Activated CD8-positive, alpha-beta memory T cell treated with anti-CD3 and anti-CD28 coated beads for 1 hour (primary cell): ENCODE measurements at regions not wholly inside any gene's neighbourhood (a gene's known extent, or its start where the extent isn't known, plus 50 kb on each side); places are given as distances from the start of the nearest gene placed in this dataset.
"Not testable (repeated sequence)": the region's sequence is repeated elsewhere in the genome, so short reads cannot be mapped to it uniquely, and the experiment has no call there.

Experiments used
- DNase-seq, 2 donors: peaks; one replicate each; pipeline ENCODE4 v3.0.0-alpha.2; 2020; ENCODE audit warnings: low read depth in 1 of 2; ENCODE audit errors: extremely low read depth in 1 of 2

DNA sequence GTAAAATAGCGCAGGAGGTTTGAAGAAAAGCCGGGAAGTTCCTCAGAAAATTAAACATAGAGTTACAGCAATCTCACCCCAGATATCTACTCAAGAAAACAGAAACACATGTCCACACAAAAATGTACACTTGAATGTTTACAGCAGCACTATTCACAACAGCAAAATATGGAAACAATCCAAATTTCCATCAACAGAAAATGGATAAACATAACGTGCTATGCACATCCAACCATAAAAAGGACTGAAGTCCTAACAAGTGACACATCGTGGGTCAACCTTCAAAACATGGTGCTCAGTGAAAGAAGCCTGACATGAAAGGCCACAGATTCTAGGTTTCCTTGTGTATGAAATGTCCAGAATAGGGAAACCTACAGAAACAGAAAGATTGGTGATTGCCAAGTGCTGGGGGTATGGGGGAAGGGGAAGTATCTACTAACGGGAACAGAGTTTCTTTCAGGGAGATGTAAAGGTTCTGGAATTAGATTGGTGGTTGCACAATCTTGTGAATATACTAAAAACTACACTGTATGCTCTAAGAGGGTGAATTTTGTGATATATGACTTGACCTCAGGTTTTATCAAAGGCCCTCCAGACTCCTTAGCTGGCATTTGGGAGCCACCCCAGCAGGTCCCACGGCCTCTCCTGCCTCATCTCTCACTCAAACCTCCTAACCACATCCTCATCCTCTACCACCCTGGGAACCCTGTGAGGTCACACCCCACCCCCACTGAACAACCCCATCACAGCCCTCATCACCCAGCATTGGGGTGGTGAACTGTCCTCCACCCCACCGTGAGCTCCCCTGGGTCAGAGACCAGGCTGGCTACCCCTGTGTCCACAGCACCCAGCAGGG, 69.2 kb upstream of the PRR5 start:
- no peak for DNase-seq

DNA sequence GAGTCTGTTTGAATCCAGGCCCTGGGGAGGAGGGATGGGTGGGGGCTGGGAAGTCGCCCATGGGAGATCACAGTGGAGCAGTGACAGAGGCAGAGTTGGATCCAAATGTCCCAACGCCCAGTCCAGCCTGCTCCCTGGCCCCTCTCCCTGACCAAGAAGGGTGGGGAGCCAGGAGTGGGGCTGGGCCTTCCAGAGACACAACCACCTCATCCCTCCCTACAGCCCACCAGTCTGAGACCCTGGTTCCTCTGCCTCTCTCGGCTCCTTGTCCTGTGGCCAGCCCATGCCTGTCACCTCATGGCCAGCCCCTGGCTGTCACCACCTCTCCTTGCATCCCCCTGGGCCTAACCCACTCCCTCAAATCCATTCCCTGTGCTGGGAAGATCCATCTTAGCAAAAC, 71.2 kb upstream of the PRR5 start:
- no peak for DNase-seq

DNA sequence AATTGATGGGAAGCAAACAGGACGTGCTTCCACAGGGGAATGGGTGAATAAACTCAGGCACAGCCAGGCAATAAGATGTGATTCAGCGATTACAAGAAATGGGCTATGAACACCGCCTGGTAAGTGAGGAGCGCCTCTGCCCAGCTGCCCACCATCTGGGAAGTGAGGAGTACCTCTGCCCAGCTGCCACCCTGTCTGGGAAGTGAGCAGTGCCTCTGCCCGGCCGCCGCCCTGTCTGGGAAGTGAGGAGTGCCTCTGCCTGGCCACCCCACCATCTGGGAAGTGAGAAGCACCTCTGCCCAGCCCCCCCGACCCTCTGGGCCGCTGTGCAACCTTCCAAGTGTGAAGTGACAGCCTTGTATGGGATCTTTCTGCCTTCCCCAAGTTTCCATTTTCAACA, 73.2 kb upstream of the PRR5 start:
- DNase-seq: no peak

DNA sequence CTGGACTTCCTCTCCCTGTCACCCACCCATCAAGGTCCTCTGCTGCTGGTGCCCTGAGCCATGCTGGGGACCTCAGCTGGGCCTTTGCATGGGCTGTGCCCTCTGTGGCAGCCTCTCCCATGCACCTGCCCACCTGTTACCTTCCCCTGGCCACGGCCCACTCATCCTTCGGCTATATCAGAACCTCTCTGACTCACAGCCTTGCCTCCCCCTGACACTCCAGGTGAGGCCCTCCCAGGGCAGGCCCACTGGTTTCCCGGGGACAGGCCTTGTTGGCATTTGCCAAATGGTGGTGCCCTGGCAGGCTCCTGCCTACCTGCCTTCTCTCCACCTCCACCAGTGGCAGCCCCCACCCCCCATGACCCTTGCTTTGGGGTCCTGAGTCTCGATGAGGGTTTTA, 73.7 kb upstream of the PRR5 start:
- no peak for DNase-seq

DNA sequence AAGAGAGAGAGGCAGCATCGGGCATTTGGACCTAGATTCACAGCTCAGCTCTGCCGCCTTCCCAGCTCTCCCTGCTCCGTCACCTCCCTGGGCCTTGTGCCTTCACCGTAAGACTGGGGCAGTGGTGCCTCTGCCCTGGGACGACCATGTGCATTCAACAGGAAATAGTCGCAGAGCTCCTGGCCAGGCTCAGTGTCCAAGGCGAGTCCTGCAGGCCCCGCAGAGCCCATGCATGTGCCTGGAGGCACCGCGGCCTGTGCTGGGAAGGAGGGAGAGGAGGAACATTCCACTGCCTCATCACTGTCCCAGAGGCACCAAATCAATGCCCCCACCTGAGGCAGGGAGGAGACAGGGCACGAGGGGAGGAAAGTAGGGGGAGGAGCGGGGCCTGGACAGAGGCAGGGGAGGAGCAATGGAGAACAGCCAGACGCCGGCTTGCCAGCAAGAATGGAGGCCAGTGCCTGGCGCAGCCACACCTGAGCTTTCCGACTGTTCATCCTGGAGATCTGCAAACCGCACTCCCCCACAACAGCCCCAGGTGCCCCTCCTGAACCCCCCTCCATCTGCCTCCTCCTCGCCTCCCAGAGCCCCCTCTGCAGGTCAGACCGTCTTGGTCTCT, 74.4 kb upstream of the PRR5 start:
- DNase-seq: no peak

- peak; percentile 45 to 65 for DNase-seq
Observed at GRCh38 chr22:44625981-44626687, 75.9 kb upstream of the PRR5 start.

DNA sequence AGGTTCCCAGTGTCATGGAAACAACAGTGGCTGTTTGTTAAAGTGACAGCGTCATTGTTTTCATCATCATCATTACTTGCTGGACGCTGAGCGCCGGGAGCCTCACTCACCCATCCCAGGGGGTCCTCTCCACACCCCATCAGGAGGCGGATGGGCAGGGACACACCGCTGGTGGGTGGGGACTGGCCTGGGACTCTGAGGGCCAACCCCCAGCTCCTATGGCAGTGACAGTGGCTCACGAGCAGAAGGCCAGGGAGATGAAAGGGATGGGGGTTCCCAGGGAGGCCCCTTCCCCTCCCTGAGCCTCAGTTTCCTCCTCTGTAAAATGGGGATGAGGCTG, 76.6 kb upstream of the PRR5 start:
- no peak for DNase-seq

- no peak for DNase-seq
Observed at GRCh38 chr22:44624689-44625420, 77.1 kb upstream of the PRR5 start.

GRCh38 chr22:44623771-44624510, 78.1 kb upstream of the PRR5 start:
- no peak for DNase-seq

- DNase-seq: no peak
Observed at GRCh38 chr22:44622679-44623078, 79.3 kb upstream of the PRR5 start.

DNA sequence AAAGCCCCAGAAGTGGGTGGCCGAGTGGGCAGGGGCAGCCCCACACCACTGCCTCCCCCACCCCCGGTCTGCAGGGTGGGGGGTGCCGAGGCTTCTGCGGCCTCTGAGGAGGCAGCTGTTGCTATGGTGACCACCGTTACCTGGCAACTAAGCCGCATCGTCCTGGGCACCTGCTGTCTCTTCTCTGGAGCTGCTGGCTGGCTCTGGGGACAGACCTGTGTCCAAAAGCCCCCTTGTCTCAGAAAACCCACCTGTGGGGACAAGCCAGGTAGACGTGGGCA, 79.9 kb upstream of the PRR5 start:
- DNase-seq: no peak

GRCh38 chr22:44621401-44622146, 80.4 kb upstream of the PRR5 start:
- no peak for DNase-seq

DNA sequence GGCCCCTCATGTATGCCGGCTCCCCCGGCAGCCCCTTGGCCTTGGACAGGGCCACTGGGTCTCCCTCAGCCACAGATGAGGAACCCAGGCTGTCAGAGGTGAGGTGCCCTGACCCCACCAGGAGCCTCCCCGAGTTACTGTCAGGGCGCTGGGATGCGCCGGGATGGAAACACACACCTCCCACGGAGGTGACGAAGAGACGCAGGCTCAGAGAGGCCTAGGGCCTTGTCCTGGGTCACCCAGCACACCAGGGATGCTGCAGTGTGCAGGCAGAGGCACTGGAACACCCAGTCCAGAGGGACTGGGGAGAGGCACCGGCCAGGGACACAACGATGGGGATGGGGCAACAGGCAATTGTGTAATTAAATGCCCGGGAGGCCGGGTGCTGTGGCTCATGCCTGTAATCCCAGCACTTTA, 81.2 kb upstream of the PRR5 start:
- no peak for DNase-seq

- peak; percentile 78 for DNase-seq
Observed at GRCh38 chr22:44620129-44620840, 81.7 kb upstream of the PRR5 start.

- DNase-seq: not testable (repeated sequence)
Observed at GRCh38 chr22:44619560-44620128, 82.4 kb upstream of the PRR5 start.

GRCh38 chr22:44618910-44619309, 83.1 kb upstream of the PRR5 start:
- DNase-seq: not testable (repeated sequence)

- no peak for DNase-seq
Observed at GRCh38 chr22:44618400-44618799, 83.6 kb upstream of the PRR5 start.

DNA sequence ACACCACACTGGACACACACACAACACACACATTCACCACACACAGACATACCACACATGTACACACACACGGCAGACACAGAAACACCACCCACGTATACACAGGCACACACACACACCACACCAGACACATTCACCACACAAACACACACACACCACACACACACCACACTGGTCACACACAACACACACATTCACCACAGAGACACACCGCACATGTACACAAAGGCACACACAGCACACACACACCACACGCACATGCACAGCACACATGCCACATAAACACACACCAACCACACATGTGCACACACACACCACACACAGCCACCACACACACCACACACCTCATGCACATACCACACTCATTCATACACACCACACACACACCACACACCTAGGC, 84.2 kb upstream of the PRR5 start:
- DNase-seq: no peak
